ENCODE measurements at regions not wholly inside any gene's neighbourhood (a gene's known extent, or its start where the extent isn't known, plus 50 kb on each side); places are given as distances from the start of the nearest gene placed in this dataset.

- BruUV-seq (replicated peaks): no TSS peak
- no peak for ATAC-seq
Observed at GRCh38 chr6:147716434-147716833, 207.9 kb downstream of the SAMD5 start.

GRCh38 chr6:147717991-147718390, 209.5 kb downstream of the SAMD5 start:
- no peak for ATAC-seq
- Histone ChIP-seq H3K9me3 (ENCODE audit: low read length) (no peaks in the 10 kb centered on the region), H3K79me2 (ENCODE audit: low read length) (no peaks in the 10 kb centered on the region), H3K27me3 (ENCODE audit: low read length) (no peaks in the 10 kb centered on the region), H3K4me1 (ENCODE audit: insufficient read depth, low read length) (no peaks in the 10 kb centered on the region), H3K4me3 (ENCODE audit: low read length) (no peak overlapping the region), H3K9me2 (replicated peaks; ENCODE audit: low read length) (no peaks in the 10 kb centered on the region), H2AFZ (ENCODE audit: low read length) (no peak overlapping the region), H3K9ac (ENCODE audit: low read length) (no peak overlapping the region), H3K27ac (ENCODE audit: low read length) (no peak overlapping the region), H3K4me2 (ENCODE audit: low read length) (no peak overlapping the region), H3K36me3 (ENCODE audit: low read depth, low read length) (no peaks in the 10 kb centered on the region), H4K20me1 (ENCODE audit: low read length) (no peaks in the 10 kb centered on the region), H3F3A (ENCODE audit: low read length, unreplicated experiment) (no peaks in the 10 kb centered on the region)
- CTCF ChIA-PET: no interaction called here
- TF ChIP-seq CTCF (conservative IDR thresholded peaks at IDR 0.05; ENCODE audit: low read depth, low read length) (no peak), EZH2phosphoT487 (IDR thresholded peaks at IDR 0.05; ENCODE audit: borderline replicate concordance, low read length) (no peak), EZH2 (IDR thresholded peaks at IDR 0.05; ENCODE audit: low read length, unreplicated experiment) (no peak)
- no peak for DNase-seq
- intact Hi-C loops (cut with micrococcal nuclease): no loop called here
- POLR2A ChIA-PET (ENCODE audit: unreplicated experiment): no interaction called here
- BruUV-seq (replicated peaks): no TSS peak

More at GRCh38 chr6:147716434-147716833, 207.9 kb downstream of the SAMD5 start:
- Histone ChIP-seq H3K27ac (ENCODE audit: low read length) (no peak overlapping the region), H3K4me3 (ENCODE audit: low read length) (no peak overlapping the region), H4K20me1 (ENCODE audit: low read length) (no peaks in the 10 kb centered on the region), H3K9me3 (ENCODE audit: low read length) (no peaks in the 10 kb centered on the region), H2AFZ (ENCODE audit: low read length) (no peak overlapping the region), H3K27me3 (ENCODE audit: low read length) (no peaks in the 10 kb centered on the region), H3F3A (ENCODE audit: low read length, unreplicated experiment) (no peaks in the 10 kb centered on the region), H3K9me2 (replicated peaks; ENCODE audit: low read length) (no peaks in the 10 kb centered on the region), H3K4me2 (ENCODE audit: low read length) (no peak overlapping the region), H3K36me3 (ENCODE audit: low read depth, low read length) (no peaks in the 10 kb centered on the region), H3K9ac (ENCODE audit: low read length) (no peak overlapping the region), H3K4me1 (ENCODE audit: insufficient read depth, low read length) (no peaks in the 10 kb centered on the region), H3K79me2 (ENCODE audit: low read length) (no peaks in the 10 kb centered on the region)
- intact Hi-C loops (cut with micrococcal nuclease): no loop called here
- ChIA-PET POLR2A (ENCODE audit: unreplicated experiment) (no interaction called here), CTCF (no interaction called here)
- TF ChIP-seq EZH2 (IDR thresholded peaks at IDR 0.05; ENCODE audit: low read length, unreplicated experiment): no peak
- no peak for DNase-seq

- Histone ChIP-seq H3K9ac (ENCODE audit: low read length) (no peak overlapping the region), H3K79me2 (ENCODE audit: low read length) (no peaks in the 10 kb centered on the region), H3K9me2 (replicated peaks; ENCODE audit: low read length) (no peaks in the 10 kb centered on the region), H3K4me1 (ENCODE audit: insufficient read depth, low read length) (peaks cover 10% of the 10 kb centered on the region), H3K27me3 (ENCODE audit: low read length) (no peaks in the 10 kb centered on the region), H3K27ac (ENCODE audit: low read length) (no peak overlapping the region), H3K36me3 (ENCODE audit: low read depth, low read length) (no peaks in the 10 kb centered on the region), H3K4me2 (ENCODE audit: low read length) (no peak overlapping the region), H2AFZ (ENCODE audit: low read length) (no peak overlapping the region), H3K9me3 (ENCODE audit: low read length) (no peaks in the 10 kb centered on the region), H3K4me3 (ENCODE audit: low read length) (no peak overlapping the region), H3F3A (ENCODE audit: low read length, unreplicated experiment) (no peaks in the 10 kb centered on the region), H4K20me1 (ENCODE audit: low read length) (no peaks in the 10 kb centered on the region)
- CTCF ChIA-PET: no interaction called here
- ATAC-seq (no peak), DNase-seq (no peak)
- BruUV-seq (replicated peaks): no TSS peak
- intact Hi-C loops (cut with micrococcal nuclease): no loop called here
- POLR2A ChIA-PET (ENCODE audit: unreplicated experiment): no interaction called here
- TF ChIP-seq EZH2phosphoT487 (IDR thresholded peaks at IDR 0.05; ENCODE audit: borderline replicate concordance, low read length) (no peak), EZH2 (IDR thresholded peaks at IDR 0.05; ENCODE audit: low read length, unreplicated experiment) (no peak), CTCF (conservative IDR thresholded peaks at IDR 0.05; ENCODE audit: low read depth, low read length) (no peak)
Observed at GRCh38 chr6:147722158-147722557, 213.7 kb downstream of the SAMD5 start.

Measured in PC-3 (cell line).